ENCODE measurements at regions not wholly inside any gene's neighbourhood (a gene's known extent, or its start where the extent isn't known, plus 50 kb on each side); places are given as distances from the start of the nearest gene placed in this dataset.
"Not testable (repeated sequence)": the region's sequence is repeated elsewhere in the genome, so short reads cannot be mapped to it uniquely, and the experiment has no call there.

DNA sequence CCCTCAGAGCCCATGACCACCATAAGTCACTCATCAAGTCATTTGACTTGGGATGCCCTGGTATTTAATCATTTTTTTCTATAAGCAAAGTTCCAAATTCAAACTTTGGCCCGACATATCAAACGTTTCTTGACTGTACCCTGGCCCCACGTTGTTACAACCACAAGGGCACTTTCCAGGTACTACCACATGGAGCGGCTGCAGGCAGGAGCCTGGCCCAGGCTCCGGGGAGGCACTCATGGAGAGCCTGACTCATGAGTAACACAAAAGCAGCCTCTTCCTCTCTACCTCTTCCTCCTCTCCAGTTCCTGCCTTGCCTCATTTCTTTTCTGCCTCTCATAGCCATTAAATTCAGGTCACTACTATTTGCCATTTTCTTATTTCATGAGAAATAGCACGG, 87.2 kb downstream of the CDRT15L2 start:
- TF ChIP-seq, protein P1, sequence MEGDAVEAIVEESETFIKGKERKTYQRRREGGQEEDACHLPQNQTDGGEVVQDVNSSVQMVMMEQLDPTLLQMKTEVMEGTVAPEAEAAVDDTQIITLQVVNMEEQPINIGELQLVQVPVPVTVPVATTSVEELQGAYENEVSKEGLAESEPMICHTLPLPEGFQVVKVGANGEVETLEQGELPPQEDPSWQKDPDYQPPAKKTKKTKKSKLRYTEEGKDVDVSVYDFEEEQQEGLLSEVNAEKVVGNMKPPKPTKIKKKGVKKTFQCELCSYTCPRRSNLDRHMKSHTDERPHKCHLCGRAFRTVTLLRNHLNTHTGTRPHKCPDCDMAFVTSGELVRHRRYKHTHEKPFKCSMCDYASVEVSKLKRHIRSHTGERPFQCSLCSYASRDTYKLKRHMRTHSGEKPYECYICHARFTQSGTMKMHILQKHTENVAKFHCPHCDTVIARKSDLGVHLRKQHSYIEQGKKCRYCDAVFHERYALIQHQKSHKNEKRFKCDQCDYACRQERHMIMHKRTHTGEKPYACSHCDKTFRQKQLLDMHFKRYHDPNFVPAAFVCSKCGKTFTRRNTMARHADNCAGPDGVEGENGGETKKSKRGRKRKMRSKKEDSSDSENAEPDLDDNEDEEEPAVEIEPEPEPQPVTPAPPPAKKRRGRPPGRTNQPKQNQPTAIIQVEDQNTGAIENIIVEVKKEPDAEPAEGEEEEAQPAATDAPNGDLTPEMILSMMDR (IDR thresholded peaks at IDR 0.05), result not testable (repeated sequence)
- not testable (repeated sequence) for TF ChIP-seq POLR2A (IDR thresholded peaks at IDR 0.05)
